GM19455 (cell line): ENCODE measurements at regions not wholly inside any gene's neighbourhood (a gene's known extent, or its start where the extent isn't known, plus 50 kb on each side); places are given as distances from the start of the nearest gene placed in this dataset.

Source experiments
- ATAC-seq: cut with Tn5 transposase; IDR thresholded peaks from one replicate; pipeline ENCODE4 v1.9.1; 2021; ENCODE audit not compliant: unreplicated experiment

DNA sequence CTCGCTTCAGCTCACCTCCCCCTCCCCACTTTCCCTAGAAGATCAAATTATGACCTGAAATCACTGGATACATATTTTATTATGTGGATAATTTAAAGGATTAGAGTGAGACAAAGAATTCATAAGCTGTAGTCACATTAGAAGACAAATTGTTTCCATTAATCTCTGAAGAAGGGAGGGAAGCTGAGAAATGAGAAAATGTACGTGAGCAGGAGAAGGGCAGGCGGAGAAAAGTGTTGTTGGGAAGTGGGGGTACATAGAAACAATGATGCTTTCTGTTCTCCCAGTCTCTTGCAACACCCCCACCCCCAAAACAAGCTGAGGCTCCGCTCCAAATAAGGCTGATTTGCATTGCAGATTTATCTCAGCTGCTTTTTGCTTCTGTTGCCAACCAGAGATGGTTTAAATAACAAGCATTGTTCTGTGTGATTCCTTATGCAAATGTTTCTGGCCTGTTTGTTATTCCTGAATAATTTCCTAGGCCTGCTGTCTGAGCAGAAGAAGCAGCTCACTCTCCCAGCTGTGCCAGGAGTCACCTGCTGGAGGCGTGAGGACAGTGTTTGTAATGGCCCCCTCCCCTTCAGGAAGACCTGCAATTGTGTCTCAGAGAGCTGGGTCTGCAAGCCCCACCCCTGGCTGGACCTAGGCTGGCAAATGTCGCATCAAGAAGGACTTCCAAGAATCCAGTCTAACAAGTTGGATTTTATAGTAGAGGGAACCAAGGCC is 121.8 kb upstream of the TNR start:
- no peak for ATAC-seq

DNA sequence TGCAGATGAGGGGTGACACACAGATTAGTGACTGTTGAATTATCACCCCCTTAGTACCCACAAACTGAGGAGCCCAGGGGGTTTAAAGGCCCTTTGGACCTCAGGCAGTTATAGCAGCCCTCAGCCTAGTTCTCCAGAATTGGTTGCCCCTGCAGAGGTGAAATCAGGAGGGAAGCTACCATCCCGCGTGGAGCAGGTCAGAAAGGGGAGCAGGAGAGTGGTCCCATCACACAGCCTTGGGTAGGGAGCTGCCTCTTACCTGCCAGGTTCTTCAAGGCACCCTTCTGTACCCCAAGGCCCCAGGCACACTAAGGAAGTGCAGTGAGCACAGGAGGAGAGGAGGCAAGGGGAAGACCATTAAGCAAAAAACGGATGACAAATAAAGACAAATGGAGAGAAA is 121.2 kb upstream of the TNR start:
- no peak for ATAC-seq

DNA sequence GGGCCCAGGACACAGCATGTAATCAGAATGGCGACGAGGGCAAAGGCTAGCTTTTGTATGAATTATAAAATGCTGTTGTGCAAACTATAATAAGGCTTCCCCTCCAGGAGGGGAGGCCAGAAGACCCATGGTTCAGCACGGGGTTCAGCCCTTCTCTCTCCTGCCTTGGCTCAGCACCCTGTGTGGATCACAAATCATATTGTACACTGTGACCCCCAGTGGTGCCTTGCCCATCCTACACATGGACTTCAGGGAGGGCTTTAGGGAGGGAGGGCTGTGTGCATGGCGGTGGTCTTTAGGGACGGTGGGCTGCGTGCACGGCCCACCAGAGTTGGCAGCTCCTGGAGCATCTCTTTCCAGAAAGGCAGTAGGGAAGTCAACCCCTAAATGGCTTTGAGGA is 120.8 kb upstream of the TNR start:
- no peak for ATAC-seq

- no peak for ATAC-seq
Measured at GRCh38 chr1:175863299-175864050, 120.1 kb upstream of the TNR start.

DNA sequence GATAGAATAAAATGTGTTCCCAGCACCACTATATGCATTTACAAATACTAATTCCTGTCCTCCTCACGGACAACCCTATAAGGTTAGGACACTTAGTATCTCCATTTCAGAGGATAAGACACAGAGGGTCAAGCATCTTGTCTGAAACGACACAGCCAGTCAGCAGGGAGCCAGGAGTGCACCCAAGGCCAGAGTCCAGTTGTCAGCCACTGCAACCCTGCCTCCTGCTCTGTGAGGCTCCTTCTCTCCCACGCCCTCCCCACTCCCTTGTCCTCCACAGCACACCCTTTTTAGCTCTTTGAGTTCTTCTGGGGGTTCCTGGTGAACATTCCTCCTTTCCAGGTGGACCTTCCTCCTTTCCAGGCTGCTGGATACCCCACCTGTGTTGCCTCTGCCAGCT is 119.0 kb upstream of the TNR start:
- ATAC-seq = no peak

- no peak for ATAC-seq
Measured at GRCh38 chr1:175861626-175862367, 118.4 kb upstream of the TNR start.

DNA sequence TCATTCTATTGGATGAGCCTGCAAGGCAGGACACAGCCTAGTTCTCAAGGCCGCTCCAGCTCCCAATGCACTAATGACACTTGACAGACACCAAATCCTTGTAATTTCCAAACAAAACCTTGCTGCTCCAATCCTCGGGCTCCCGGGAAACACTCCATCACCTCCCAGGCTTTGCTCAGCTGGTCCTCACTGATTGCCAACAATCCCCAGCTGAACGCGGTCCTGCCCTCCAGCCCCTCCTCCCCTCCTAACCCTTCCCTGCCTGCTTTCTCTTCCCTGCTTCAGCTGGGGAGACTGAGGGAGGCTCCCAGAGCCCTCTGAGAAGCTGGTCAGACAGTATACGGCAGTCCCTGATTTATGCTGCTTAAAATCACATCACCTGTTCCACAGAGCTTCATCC is 114.4 kb upstream of the TNR start:
- no peak for ATAC-seq

DNA sequence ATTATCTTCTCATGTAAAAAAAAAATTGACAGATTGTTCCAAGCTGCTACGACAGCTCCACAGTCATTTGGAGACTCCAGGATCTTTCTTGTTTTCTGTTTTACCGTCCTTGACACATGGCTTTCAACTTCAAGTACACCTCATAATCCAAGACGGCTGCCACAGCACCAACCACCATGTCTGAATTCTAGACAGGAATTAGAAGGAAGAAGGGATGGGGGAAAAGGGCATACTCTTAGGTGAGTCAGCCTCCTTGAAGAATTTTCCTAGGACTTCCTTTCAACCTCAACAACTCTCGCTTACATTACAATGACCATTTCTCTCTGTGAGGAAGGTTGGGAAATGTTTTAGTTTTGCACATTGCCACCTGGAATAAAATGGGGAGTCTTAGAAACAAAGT is 110.3 kb upstream of the TNR start:
- no peak for ATAC-seq

- no peak for ATAC-seq
Measured at GRCh38 chr1:175851749-175852148, 108.4 kb upstream of the TNR start.

- ATAC-seq = no peak
Measured at GRCh38 chr1:175848329-175848728, 104.9 kb upstream of the TNR start.

DNA sequence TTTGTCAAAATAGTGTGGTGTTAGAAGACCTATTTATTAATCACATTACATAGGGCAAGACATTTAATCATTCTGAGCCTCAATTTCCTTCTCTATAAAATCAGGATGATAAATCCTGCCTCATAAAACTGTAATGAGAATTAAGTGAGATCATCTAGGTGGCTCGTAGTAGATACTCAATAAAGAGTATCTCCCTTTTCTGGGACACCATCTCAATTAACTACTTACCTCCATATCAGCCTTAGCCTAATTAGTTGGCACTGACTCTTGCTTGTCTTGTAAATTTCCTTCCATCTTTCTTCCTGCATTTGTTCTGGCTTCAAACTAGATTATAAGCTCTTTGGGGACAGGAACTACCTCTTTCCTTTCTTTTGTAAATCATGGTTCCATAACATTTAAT is 102.6 kb upstream of the TNR start:
- ATAC-seq = no peak

- no peak for ATAC-seq
Measured at GRCh38 chr1:175845338-175845737, 101.9 kb upstream of the TNR start.

- ATAC-seq = no peak
Measured at GRCh38 chr1:175844877-175845276, 101.5 kb upstream of the TNR start.

DNA sequence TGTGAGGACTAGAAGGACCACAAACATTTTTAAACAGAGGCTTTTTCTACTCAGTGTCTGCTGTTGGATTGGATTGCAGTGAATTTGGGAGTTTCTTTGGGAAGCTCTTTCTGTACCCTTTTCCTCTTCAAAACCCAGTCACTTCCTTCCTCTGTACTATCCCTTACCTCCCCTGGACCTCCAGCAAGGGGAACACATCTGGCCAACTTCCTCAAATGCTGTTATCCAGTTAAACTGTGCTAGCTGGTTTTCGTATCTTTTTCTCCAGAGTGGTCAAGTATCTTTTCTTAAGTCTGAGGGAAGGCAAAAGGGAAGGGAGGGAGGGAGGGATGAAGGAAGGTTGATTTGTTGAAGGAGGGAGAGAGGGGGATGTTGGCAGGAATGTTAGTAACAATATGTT is 99.2 kb upstream of the TNR start:
- ATAC-seq = no peak

GRCh38 chr1:175841738-175842187 is 98.4 kb upstream of the TNR start:
- ATAC-seq = no peak

DNA sequence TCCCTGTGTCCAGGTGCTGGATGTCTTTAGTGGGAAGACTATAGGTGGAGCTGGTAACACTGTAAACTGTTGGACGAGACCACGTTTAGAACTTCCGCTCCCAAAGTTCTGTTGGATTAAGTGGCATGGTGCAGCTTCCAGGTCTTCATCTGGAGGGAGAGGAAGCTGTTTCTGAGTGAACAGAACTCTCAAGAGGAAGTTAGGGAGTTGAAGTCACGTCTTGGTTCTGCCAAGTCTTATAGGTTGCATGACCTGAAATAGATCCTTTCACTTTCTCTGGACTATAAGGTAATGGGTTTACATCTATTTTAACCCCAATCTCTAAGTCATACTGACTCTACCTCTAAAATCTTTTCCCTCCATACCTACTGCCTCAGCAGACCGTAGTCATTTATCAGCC is 97.4 kb upstream of the TNR start:
- ATAC-seq = no peak

- ATAC-seq = no peak
Measured at GRCh38 chr1:175839779-175840669, 96.6 kb upstream of the TNR start.

DNA sequence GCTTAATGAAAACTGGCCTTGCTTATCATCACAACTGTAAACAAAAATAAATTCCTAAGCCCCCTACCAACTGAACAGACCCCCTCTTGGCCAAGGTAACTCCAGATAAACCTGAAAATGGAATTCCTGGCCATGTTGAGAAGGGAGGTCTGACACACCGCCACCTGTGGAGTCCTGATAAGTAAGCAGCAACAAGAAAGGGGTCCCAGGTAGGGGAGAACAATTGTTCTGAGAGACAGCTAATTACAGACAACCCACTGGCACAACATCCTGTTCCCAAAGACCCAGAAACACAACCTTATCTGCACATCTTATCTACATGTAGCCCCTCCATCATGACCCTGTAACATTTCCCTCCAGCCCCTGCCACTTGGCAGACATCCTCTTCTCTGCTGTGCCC is 91.2 kb upstream of the TNR start:
- ATAC-seq = no peak

GRCh38 chr1:175833951-175834350 is 90.6 kb upstream of the TNR start:
- ATAC-seq = no peak

DNA sequence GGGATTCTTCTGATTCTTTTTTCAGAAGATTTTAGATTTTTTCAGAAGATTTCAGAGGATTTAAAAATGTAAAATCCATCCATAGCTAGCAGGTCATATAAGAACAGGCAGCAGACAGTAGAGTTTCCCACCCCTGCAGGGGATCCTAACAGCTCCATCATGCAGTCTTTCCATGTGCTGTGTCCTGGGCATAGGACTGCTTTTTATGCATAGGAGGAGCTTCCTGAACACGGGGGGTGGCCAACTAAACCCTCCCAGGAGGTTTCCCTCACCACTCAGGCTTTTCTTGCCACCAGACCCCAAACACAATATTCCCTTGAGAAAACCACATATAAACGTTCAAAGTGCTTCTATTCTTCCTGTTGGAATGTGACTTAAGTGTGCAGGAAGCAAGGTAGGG is 90.1 kb upstream of the TNR start:
- ATAC-seq = no peak

DNA sequence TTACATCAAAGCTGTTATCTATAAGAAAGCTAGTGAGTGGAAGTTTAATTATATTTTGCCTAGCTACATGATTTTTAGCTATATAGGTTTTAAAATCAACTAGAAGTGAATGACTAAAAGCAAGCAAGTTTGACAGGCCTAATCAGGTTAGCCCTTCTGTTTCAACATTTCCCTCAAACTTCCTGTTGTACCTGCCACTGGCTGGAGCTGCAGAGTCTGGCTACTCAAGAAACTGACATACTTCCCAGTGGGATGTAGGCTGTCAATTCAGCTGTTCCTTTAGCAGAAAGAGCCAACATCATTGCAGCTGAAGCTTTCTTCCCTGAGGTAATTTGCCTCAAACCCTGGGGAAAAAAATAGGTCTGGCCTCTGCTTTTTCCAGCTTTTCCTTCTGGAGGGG is 87.1 kb upstream of the TNR start:
- no peak for ATAC-seq
